ENCODE measurements at regions not wholly inside any gene's neighbourhood (a gene's known extent, or its start where the extent isn't known, plus 50 kb on each side); places are given as distances from the start of the nearest gene placed in this dataset.

- TF ChIP-seq CTCF (IDR thresholded peaks at IDR 0.05; ENCODE audit: low read length) (no peak), EZH2 (IDR thresholded peaks at IDR 0.05; ENCODE audit: borderline replicate concordance, low read length) (no peak)
Observed at GRCh38 chr9:26747611-26748010, 145.0 kb downstream of the CAAP1 start.
